Suprapubic skin (tissue), 3 donors: ENCODE measurements at regions not wholly inside any gene's neighbourhood (a gene's known extent, or its start where the extent isn't known, plus 50 kb on each side); places are given as distances from the start of the nearest gene placed in this dataset.

Source experiments
- CTCF ChIP-seq, 2 donors: fragments of 200-600 bp in 1 of 2; fragments of 450-650 bp in 1 of 2; sonication (generic) in 1 of 2; IDR thresholded peaks; one replicate each; pipeline ENCODE4 v1.5.1; 2016 to 2019; ENCODE audit warnings: antibody characterized with exemption in 2 of 2, mild to moderate bottlenecking in 1 of 2, moderate library complexity in 1 of 2
- POLR2AphosphoS5 ChIP-seq, 3 donors: sonication (generic); formaldehyde crosslinking; IDR thresholded peaks; one replicate each; pipeline ENCODE4 v1.6.1; 2017; ENCODE audit warnings: antibody characterized with exemption in 3 of 3

GRCh38 chr14:36405589-36406274, 85.3 kb upstream of the MBIP start:
- no peak for TF ChIP-seq CTCF (IDR thresholded peaks at IDR 0.05)
- TF ChIP-seq POLR2AphosphoS5 (IDR thresholded peaks at IDR 0.05): no peak
